OCI-LY3 (cell line): ENCODE measurements at regions not wholly inside any gene's neighbourhood (a gene's known extent, or its start where the extent isn't known, plus 50 kb on each side); places are given as distances from the start of the nearest gene placed in this dataset.

ENCODE experiments used
- EZH2phosphoT487 ChIP-seq: fragments of 200-600 bp; shearing (Covaris generic); IDR thresholded peaks from 2 replicates; pipeline ENCODE4 v1.6.1; 2018; ENCODE audit warnings: antibody characterized with exemption, mixed run types, low read depth
- TF ChIP-seq, protein P1 (sequence below): fragments of 200-600, 300-600 bp; sonication (generic); IDR thresholded peaks from 2 replicates; pipeline ENCODE4 v1.5.1; 2014; ENCODE audit warnings: antibody characterized with exemption, low read length, low read depth

DNA sequence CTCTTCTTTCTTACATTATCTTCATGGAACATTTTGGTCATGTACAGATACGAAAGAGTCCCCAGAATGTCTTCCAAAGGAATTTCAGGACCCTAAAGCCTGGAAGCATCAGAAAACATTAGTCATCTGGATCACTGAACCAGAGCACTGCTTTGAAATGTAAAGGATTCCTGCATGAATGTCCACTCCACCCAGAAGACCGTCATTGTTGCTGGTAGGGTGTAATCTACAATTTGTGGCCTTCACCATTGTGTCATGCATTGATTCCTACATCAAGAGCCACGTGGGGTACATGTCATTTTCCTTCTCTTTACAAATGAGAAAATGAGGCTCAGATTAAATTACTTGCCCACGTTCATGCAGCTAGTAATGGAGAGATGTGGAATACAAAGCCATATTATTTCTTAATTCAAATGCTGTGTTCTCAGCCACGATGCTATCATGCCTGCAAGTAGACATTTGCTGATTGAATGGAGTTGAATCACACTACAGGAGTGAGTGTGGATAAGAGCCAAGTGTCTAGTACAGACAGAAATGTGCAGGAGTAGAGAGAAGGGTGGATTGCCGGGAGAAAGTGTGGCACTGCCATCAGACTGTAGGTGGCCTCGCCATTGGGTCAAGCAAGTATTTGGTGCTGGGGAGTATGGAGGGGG, 231.2 kb downstream of the C12orf75 start:
- TF ChIP-seq, protein P1, sequence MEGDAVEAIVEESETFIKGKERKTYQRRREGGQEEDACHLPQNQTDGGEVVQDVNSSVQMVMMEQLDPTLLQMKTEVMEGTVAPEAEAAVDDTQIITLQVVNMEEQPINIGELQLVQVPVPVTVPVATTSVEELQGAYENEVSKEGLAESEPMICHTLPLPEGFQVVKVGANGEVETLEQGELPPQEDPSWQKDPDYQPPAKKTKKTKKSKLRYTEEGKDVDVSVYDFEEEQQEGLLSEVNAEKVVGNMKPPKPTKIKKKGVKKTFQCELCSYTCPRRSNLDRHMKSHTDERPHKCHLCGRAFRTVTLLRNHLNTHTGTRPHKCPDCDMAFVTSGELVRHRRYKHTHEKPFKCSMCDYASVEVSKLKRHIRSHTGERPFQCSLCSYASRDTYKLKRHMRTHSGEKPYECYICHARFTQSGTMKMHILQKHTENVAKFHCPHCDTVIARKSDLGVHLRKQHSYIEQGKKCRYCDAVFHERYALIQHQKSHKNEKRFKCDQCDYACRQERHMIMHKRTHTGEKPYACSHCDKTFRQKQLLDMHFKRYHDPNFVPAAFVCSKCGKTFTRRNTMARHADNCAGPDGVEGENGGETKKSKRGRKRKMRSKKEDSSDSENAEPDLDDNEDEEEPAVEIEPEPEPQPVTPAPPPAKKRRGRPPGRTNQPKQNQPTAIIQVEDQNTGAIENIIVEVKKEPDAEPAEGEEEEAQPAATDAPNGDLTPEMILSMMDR = no peak
- TF ChIP-seq EZH2phosphoT487 = no peak
